ENCODE measurements at regions not wholly inside any gene's neighbourhood (a gene's known extent, or its start where the extent isn't known, plus 50 kb on each side); places are given as distances from the start of the nearest gene placed in this dataset.

GRCh38 chr5:129363991-129364390, 96.1 kb upstream of the ADAMTS19 start:
- TF ChIP-seq, protein P1, sequence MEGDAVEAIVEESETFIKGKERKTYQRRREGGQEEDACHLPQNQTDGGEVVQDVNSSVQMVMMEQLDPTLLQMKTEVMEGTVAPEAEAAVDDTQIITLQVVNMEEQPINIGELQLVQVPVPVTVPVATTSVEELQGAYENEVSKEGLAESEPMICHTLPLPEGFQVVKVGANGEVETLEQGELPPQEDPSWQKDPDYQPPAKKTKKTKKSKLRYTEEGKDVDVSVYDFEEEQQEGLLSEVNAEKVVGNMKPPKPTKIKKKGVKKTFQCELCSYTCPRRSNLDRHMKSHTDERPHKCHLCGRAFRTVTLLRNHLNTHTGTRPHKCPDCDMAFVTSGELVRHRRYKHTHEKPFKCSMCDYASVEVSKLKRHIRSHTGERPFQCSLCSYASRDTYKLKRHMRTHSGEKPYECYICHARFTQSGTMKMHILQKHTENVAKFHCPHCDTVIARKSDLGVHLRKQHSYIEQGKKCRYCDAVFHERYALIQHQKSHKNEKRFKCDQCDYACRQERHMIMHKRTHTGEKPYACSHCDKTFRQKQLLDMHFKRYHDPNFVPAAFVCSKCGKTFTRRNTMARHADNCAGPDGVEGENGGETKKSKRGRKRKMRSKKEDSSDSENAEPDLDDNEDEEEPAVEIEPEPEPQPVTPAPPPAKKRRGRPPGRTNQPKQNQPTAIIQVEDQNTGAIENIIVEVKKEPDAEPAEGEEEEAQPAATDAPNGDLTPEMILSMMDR (IDR thresholded peaks at IDR 0.05; ENCODE audit: poor library complexity, severe bottlenecking): no peak
- TF ChIP-seq POLR2AphosphoS5 (IDR thresholded peaks at IDR 0.05) (no peak), EP300 (conservative IDR thresholded peaks at IDR 0.05; ENCODE audit: poor library complexity, severe bottlenecking) (no peak)
